ENCODE measurements at regions not wholly inside any gene's neighbourhood (a gene's known extent, or its start where the extent isn't known, plus 50 kb on each side); places are given as distances from the start of the nearest gene placed in this dataset.
"Not testable (repeated sequence)": the region's sequence is repeated elsewhere in the genome, so short reads cannot be mapped to it uniquely, and the experiment has no call there.

DNA sequence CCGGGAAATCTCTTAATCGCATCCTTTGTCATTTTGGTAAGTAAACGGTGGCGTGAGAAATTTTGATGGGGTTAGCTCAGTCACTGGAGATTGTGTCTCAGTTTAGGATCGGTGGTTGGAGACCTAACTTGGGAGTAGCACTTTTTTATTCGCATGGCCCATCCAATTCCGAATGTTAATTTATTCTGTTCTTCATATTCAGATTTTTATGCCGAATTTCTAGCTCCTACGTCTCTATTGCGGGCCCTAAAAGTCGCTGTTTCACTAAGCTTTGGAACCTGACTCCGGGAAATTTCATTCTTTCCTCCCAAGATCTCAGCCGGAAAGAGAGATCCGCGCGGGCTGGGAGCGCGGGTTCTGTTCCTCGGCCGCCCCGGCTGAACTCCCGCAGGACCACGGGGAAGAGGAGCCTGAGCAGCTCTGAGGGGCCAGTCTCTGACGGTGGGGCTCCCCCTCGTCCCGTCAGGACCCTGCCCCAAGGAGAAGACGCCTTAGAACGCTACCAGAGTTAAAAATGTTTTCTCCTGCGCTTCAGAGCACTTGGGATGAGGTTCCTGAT lies 279.7 kb downstream of the FAM72C start:
- no peak for DNase-seq

- DNase-seq = no peak
Measured at GRCh38 chr1:143691400-143691891, 280.3 kb downstream of the FAM72C start.

GRCh38 chr1:143689781-143690180 lies 282.0 kb downstream of the FAM72C start:
- DNase-seq = no peak

DNA sequence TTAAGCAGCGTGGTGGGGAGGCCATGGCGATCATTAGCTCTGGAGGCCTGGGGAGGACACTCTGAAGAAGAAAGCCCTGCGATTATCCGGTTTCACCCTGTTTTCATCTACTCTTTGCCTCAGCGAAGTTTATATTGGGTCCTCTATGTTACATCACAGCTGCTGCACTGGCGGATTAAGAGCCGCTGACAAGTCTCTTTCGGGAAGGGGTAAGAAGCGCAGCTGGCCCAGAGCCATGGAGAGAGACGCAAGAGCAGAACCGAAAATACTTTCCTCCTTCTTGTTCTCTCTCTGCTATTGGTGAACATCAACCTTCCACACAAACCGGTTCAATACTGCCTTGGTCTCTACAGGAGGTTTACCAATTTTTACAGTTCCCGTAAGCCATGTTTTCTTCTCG lies 291.5 kb downstream of the FAM72C start:
- no peak for DNase-seq

GRCh38 chr1:143672983-143673382 lies 298.8 kb downstream of the FAM72C start:
- DNase-seq = no peak

- no peak for DNase-seq
Measured at GRCh38 chr1:143667730-143668129, 304.1 kb downstream of the FAM72C start.

- no peak for DNase-seq
Measured at GRCh38 chr1:143666851-143667250, 304.9 kb downstream of the FAM72C start.

DNA sequence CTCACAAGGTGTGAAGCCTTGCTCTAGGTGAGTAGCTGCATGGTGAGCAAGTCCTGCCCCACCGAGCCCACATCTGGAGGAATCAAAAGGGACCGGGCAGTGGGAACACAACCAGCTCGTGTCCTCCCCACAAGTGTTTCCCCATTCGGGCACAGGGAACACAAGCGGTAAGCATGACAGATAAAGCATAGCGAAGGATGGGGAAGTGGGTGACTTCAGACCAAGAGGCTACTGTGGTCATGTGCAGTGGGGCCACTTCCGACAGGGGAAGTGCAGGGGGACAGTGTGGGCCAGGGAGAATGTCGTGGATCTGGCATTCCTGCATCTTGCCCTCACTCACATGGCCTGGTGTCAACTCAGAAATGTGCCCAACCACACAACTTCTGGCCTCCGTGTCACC lies 306.2 kb downstream of the FAM72C start:
- no peak for DNase-seq

DNA sequence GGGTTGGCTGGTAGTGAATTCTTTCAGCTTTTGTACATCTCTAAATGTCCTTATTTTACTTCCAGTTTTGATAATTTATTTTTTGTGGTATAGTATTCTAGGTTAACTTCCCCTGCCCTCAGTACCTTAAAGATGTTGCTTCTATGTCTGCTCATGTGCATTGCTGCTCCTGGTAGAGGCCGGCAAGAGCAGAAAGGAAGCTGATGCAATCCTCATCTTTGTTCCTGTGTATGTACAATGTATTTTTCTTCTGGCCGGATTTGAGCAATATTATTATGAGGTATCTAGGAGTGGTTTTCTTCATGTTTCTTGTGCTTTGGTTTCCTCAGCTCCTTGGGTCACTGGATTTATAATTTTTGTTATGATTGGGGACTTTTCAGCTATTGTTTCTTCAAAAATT lies 308.7 kb downstream of the FAM72C start:
- DNase-seq = not testable (repeated sequence)

GRCh38 chr1:143661418-143662101 lies 310.2 kb downstream of the FAM72C start:
- no peak for DNase-seq

- no peak for DNase-seq
Measured at GRCh38 chr1:143660354-143660941, 311.3 kb downstream of the FAM72C start.

DNA sequence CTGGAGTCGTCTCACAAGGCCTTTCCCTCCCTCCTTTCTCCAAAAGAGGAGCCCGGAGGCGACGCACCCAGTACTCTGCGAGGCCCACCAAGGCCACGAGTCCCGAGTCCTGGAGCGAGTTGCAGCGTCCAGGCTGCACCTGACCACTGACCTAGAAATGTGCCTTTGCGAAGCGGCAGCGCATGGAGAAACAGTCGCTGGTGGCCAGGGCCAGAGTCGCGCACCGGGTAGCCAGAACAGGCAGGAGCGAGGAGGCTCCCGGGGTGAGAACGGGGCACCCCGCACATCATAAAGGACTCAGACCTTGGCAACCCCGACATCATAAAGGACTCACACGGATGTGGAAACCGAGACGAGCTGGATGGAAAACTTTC lies 318.4 kb downstream of the FAM72C start:
- DNase-seq = no peak

DNA sequence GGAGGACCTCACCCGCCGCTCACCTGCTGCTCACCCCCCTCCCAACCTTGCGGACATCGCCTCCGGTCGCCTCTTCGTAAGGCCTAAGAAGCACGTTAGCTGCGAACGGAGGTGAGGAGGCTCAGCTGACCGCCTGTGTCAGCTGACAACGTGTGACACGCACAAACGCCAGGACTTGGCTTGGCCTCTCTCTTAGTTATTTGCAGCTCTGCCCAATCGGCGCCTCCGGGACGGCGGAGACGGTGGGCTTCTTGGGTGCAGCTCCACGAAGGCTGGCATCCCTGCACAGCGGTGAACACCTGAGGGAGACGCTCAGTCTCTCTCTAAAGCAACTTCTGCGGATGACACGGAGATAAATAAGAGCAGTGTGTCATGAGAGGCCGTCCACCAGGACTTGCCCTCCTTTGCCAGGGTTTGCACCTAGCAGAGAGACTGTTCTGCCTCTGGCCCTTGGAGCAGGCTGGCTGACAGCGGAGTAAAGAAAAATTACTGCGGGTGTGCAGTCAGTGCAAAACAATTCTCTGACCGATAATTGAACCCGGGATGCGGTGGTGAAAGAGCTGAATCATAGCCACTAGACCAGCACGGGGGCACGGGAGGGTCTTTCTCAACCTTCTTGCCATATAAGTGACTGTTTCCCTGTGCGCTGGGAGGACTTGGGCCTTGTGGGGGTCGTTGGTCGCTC lies 318.9 kb downstream of the FAM72C start:
- DNase-seq = no peak

GRCh38 chr1:143652187-143652586 lies 319.6 kb downstream of the FAM72C start:
- no peak for DNase-seq

GRCh38 chr1:143651350-143651992 lies 320.3 kb downstream of the FAM72C start:
- DNase-seq = no peak

DNA sequence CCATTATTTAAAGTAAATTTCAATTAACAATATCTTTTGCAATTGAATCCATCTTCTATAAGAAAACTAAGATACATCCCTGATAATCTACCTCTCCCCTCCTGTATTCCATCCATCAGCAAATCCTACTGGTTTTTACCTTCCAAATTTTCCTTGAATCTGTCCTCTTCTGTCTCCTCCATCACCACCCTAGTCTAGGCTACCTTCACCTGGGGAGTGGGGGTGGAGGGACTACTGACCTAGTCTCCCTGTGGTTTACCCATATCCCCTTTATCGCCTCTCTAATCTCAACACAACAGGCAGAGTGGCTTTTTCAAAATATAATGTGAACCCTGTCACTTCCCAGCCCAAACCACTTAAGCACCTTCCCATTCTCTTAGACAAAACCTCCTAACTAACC lies 327.8 kb downstream of the FAM72C start:
- not testable (repeated sequence) for DNase-seq

DNA sequence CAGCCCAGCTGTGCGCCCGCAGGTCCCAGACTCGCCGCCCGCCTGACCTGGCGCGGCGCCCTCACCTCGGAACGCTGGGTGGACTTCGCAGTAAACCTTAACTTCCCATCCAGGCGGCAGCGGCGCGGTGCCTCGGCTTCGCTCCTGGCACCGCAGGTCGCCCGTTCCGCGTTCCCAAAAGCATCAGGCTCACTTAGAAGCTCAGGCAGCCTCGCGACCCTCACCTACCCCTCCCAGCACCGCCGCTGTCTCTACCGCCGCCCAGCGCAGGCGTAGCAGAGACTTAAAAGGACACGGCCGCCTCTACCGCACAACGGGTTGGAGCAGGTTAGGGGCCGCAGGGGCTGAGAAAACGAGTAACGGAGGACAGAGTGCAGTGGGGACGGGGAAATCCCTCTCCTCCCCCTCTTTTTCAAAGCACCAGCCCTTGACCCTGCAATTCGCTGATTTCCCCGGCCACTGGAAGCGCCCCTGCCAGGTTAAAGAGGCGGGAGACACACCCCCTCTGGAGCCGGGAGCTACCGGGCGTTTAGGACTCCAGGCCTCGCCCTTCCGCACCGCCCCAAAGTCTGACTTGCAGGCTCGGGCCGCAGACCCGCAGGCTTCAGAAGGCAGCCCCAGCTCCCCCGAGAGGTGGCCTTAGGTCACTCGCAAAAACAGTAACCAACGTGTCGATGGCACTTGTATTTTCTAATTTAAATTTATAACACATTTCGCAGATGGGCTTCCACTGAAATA lies 328.5 kb downstream of the FAM72C start:
- DNase-seq = no peak

DNA sequence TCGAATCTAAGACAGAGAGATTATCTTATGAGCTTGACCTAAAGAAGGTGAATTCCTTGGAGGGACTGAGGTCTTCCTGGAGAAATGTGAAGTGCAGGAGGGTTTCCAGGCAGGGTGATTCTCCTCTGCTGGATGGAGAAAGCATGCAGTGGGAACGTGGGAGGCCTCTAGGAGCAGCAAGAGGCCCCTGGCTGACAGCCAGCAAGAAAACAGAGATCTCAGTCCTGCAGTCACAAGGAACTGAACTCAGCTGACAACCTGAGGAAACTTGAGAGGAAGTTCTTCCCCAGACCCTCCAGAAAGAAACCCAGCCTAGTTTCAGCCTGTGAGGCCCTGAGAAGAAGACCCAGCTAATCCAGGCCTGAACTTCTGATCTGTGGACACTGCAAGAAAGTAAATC lies 345.9 kb downstream of the FAM72C start:
- no peak for DNase-seq

- DNase-seq = no peak
Measured at GRCh38 chr1:143619851-143620250, 351.9 kb downstream of the FAM72C start.

GRCh38 chr1:143611159-143611558 lies 360.6 kb downstream of the FAM72C start:
- no peak for DNase-seq

DNA sequence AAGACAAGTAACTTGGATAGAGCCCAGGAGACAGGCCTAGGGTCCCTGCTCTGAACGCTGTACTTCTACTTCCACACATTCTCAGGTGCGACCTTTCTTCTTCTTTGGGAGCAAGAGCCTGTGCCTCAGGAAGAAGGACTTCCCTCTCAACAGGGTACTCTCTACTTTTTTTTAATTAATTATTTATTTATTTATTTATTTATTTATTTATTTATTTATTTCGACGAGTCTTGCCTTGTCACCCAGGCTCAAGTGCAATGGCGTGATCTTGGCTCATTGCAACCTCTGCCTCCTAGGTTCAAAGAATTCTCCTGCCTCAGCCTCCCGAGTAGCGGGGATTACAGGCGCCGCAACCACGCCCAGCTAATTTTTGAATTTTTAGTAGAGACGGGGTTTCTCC lies 361.6 kb downstream of the FAM72C start:
- DNase-seq = no peak

- no peak for DNase-seq
Measured at GRCh38 chr1:143604887-143605286, 366.9 kb downstream of the FAM72C start.

DNA sequence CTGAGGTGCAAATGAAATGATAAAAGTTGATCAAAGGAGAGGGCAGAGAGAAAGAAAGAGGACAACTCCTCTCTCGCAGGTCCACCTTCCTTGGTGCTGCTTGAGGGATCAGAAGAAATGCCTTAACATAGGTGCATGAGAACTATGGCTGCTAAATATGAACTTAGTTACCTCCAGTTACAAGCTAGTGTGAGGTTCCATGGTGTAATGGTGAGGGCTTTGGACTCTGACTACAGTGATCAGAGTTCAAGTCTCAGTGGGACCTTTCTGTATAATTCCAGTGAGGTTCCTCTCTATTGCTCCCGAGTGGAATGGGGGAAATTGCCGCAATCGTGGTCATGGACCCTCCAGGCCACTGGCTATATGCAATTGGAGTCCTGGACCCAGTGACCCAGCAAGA lies 387.3 kb downstream of the FAM72C start:
- DNase-seq = no peak

All from NCI-H1436 (cell line).